ENCODE measurements at regions not wholly inside any gene's neighbourhood (a gene's known extent, or its start where the extent isn't known, plus 50 kb on each side); places are given as distances from the start of the nearest gene placed in this dataset.

- Mint-ChIP-seq H3K4me3 (no peak overlapping the region), H3K9me3 (no peaks in the 10 kb centered on the region), H3K36me3 (ENCODE audit: low read depth) (no peaks in the 10 kb centered on the region), H3K27me3 (ENCODE audit: low read depth, poor library complexity) (no peaks in the 10 kb centered on the region), H3K4me1 (no peaks in the 10 kb centered on the region), H3K27ac (no peak overlapping the region)
- DNase-seq = no peak
- no peak for TF ChIP-seq CTCF (IDR thresholded peaks at IDR 0.05)
Measured at GRCh38 chr2:138227195-138227594, 262.9 kb downstream of the HNMT start.

- Mint-ChIP-seq H3K4me1 (no peaks in the 10 kb centered on the region), H3K27me3 (ENCODE audit: low read depth, poor library complexity) (no peaks in the 10 kb centered on the region), H3K27ac (no peak overlapping the region), H3K4me3 (no peak overlapping the region), H3K9me3 (no peaks in the 10 kb centered on the region), H3K36me3 (ENCODE audit: low read depth) (no peaks in the 10 kb centered on the region)
- TF ChIP-seq CTCF (IDR thresholded peaks at IDR 0.05) = no peak
- no peak for DNase-seq
Measured at GRCh38 chr2:138228101-138228500, 263.8 kb downstream of the HNMT start.

- TF ChIP-seq CTCF (IDR thresholded peaks at IDR 0.05) = no peak
- no peak for DNase-seq
- Mint-ChIP-seq H3K36me3 (ENCODE audit: low read depth) (no peaks in the 10 kb centered on the region), H3K9me3 (no peaks in the 10 kb centered on the region), H3K27ac (no peak overlapping the region), H3K4me1 (no peaks in the 10 kb centered on the region), H3K27me3 (ENCODE audit: low read depth, poor library complexity) (no peaks in the 10 kb centered on the region), H3K4me3 (no peak overlapping the region)
Measured at GRCh38 chr2:138234265-138234664, 267.3 kb upstream of the SPOPL start.

- Mint-ChIP-seq H3K27ac (no peak overlapping the region), H3K9me3 (no peaks in the 10 kb centered on the region), H3K4me3 (no peak overlapping the region), H3K27me3 (ENCODE audit: low read depth, poor library complexity) (no peaks in the 10 kb centered on the region), H3K4me1 (no peaks in the 10 kb centered on the region), H3K36me3 (ENCODE audit: low read depth) (no peaks in the 10 kb centered on the region)
- no peak for TF ChIP-seq CTCF (IDR thresholded peaks at IDR 0.05)
- no peak for DNase-seq
Measured at GRCh38 chr2:138235041-138235440, 266.5 kb upstream of the SPOPL start.

GRCh38 chr2:138236142-138236541 lies 265.4 kb upstream of the SPOPL start:
- no peaks in the 10 kb centered on the region for H3K9me3 Mint-ChIP-seq
- H3K27ac Mint-ChIP-seq = no peak overlapping the region

More at GRCh38 chr2:138236142-138236541, 265.4 kb upstream of the SPOPL start:
- Mint-ChIP-seq H3K4me3 (no peak overlapping the region), H3K27me3 (ENCODE audit: low read depth, poor library complexity) (no peaks in the 10 kb centered on the region), H3K4me1 (no peaks in the 10 kb centered on the region), H3K36me3 (ENCODE audit: low read depth) (no peaks in the 10 kb centered on the region)
- no peak for DNase-seq
- no peak for TF ChIP-seq CTCF (IDR thresholded peaks at IDR 0.05)

Measured in nephron progenitor cell (in vitro differentiated cells).